HG03342 (cell line): ENCODE measurements at regions not wholly inside any gene's neighbourhood (a gene's known extent, or its start where the extent isn't known, plus 50 kb on each side); places are given as distances from the start of the nearest gene placed in this dataset.

Source experiments
- ATAC-seq: cut with Tn5 transposase; IDR thresholded peaks from one replicate; pipeline ENCODE4 v1.9.1; 2021; ENCODE audit warnings: mild to moderate bottlenecking, moderate library complexity; ENCODE audit not compliant: unreplicated experiment

- no peak for ATAC-seq
These were observed 76.3 kb downstream of the PSMG1 start for GRCh38 chr21:39106881-39107462.

GRCh38 chr21:39105836-39106235 lies 77.4 kb downstream of the PSMG1 start:
- ATAC-seq, result no peak

GRCh38 chr21:39105341-39105765 lies 77.9 kb downstream of the PSMG1 start:
- ATAC-seq, result no peak

DNA sequence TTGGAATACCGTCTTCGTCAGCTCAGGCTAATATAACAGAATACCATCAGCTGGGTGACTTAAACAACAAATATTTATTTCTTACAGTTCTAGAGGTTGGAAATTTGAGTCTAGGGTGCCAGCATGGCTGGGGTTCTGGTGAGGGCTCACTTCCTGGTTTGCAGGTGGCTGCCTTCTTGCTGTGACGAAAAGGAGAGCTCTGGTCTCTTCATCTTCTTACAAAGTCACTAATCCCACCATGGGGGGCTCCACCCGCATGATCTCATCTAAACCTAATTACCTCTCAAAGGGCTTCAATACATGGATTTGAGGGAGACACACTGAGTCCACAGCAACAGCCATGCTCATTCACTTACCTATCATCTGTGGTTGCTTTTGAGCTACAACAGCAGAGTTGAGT lies 78.3 kb downstream of the PSMG1 start:
- ATAC-seq, result no peak

- ATAC-seq, result no peak
These were observed 79.6 kb downstream of the PSMG1 start for GRCh38 chr21:39103689-39104088.

DNA sequence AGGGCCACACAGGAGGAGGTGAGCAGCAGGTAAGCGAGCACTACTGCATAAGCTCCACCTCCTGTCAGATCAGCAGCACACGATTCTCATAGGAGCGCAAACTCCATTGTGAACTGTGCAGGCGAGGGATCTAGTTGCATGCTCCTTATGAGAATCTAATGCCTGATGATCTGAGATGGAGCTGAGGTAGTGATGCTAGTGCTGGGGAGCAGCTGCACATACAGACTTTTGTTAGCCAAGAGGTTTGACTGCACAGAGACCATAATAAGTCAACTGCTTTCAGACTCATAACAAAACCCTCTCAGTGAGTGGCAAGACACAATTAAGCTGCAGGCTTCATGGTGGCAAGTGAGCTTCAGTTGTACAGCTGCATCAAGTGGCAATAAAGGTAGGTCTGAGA lies 83.4 kb downstream of the PSMG1 start:
- ATAC-seq, result no peak

DNA sequence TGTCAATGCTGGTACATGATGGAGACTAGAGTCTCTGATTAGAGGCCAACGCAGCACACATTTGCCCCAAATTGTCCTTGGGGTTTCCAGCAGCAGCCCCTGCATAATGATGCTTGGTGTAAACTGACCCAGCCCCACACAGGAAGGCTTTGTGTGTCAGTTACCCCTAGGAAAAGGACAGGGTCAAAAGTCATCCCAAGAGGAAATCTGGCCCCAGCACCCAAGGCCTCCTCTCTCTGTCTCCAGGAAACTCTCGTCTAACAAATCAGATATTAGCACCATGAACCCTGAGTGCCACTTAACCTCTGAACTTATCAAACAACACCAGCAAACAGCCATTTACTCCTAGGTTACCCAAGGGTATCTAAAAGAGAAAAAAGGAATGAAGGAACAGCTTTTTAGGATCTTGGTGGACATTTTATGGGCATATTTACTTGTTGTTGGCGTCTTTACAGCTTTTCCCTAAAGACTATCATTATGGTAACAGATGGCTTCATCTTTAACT lies 84.5 kb downstream of the PSMG1 start:
- ATAC-seq, result no peak

DNA sequence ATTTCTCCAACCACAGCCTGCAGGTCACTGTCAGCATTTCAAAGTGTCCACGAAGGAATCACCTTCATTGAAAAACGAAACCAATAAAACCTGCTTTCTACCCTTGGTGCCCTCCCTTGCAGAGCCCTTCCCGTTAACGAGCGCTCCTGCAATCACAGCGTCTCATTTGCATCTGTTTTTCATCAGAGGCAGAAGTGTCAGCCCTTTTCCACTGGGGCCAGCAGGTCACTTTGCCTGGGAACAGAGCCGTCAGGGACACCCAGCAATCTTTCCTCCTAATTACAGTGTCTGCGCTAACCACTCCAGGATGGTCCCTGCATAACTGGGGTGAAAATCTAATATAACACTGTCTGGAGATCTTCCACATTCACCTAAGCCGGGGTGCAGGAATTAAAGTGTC lies 85.3 kb downstream of the PSMG1 start:
- ATAC-seq, result no peak

- ATAC-seq, result no peak
These were observed 85.9 kb downstream of the PSMG1 start for GRCh38 chr21:39097335-39097861.

DNA sequence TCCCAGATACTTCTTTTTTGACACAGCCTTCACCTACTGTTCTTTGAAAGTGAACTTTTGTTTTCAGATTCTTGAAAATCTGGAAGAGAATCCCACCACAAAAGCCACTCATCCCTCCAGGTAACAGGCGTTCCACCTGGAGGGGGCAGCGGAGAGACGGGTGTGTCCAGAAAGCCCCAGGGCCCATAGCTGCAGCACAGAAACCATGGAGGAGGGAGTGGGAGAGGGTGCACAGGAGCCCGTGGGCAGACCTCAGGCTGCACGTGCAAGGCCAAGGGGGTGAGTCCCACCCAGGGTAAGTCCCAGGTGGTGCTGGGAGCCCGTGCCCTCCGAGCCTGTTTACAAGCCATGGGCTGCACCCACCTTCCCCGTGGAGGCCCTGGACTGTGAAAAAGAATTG lies 86.5 kb downstream of the PSMG1 start:
- ATAC-seq, result no peak

- ATAC-seq, result no peak
These were observed 87.6 kb downstream of the PSMG1 start for GRCh38 chr21:39095681-39096080.

DNA sequence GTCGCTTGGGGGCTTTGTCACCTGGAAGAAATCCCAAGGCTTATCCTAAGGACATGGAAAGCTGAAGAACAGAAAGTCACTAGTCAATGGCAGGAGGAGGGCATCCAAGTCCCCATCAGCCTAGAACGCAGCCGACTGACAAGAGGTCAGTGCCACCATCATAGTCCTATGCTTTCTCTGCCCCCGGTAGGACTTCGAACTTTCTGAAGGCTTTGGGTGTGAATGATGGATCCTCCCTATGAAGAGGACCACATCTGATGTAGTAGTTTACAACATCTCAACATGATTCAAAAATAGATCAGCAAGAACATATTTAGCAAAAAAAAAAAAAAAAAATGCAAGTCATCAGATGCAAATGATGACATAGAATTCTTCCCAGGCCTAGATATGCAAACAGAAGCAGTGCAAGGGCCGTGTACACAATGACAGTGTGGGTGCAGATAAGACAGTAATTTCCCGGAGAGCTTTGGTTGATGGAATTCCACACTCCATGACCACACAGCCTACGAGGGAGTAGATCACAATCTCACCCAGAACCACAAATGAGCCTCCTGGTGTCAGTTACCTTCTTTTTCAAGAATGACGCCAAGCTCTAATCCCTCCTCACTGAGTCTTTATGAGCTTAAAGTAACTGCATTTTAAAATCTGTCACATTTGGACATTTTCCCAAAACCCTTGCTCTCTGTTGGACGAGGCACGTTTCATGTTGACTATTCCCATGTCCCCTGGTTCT lies 88.2 kb downstream of the PSMG1 start:
- ATAC-seq, result no peak

GRCh38 chr21:39094087-39094780 lies 89.0 kb downstream of the PSMG1 start:
- no peak for ATAC-seq

- ATAC-seq, result no peak
These were observed 89.7 kb downstream of the PSMG1 start for GRCh38 chr21:39093526-39093925.

- ATAC-seq, result no peak
These were observed 94.3 kb downstream of the PSMG1 start for GRCh38 chr21:39088831-39089380.

DNA sequence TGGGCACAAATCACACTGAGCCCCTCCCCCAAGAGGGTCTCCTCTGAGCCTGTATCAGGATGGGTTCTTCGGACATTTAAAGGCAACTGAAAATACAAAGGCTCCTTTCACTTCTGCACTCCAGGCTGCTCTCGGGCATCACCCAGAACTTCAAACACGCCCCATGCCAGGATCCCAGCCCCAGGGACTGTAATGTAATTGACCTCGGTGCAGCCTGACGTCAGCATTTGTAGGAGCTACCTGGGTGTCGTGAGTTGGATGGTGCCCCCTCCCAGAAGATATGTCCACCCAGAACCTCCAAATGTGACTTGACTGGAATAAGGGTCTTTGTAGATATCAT lies 95.2 kb downstream of the PSMG1 start:
- ATAC-seq, result no peak

GRCh38 chr21:39087238-39088030 lies 95.8 kb downstream of the PSMG1 start:
- ATAC-seq, result no peak

DNA sequence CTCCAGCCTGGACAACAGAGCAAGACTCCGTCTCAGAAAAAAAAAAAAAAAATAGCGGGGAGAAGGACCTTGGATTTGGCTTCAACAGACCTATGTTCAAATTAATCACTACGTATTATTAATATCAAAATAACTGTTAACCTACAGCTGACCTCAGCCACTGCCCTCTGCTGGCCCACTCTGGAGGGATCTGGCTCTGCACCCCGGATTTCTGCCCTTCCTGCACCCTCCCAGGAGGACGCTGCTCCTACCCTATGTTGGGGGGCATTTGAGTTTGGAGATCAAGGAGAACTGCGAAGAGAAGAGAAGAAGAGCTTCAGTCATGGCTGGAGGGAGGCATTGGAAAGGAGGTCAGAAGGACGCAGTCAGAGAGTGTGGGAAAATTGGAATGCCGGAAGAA lies 96.7 kb downstream of the PSMG1 start:
- ATAC-seq, result no peak

GRCh38 chr21:39085843-39086405 lies 97.3 kb downstream of the PSMG1 start:
- ATAC-seq, result no peak

DNA sequence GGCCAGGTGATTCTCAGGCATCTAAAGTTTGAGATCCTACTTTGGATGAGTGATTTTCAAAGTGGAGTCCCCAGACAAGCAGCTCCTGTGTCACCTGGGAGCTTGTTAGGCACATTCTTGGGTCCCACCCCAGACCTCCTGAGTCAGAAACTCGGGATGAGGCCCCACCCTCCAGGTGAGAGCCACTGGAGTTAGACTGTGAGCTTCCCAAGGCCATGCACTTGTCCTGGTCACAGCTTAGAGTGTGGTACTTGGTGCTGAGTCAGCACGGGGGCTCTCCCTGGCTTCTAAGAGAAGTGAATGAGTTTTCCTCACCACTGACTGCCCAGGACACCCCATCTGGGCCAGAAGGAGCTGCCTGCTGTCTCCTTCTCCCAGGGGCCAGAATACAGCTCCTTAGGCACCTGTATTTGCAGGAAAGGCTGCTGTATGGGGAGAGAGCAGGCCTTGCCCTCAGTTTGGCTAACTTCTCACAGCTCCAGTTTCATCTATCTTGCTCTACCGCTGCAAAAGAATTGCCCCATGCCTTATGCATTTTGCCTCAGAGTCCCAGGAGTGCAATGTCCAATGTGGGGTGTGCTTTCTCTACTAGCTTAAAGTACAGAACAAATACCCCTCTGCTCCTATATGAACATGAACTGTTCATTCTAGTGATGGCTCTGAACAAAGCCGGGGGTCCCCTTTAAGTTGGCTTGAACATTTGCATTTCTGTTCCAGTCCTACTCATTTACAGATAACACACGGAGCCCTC lies 98.1 kb downstream of the PSMG1 start:
- no peak for ATAC-seq
